HepG2 (cell line): ENCODE measurements at regions not wholly inside any gene's neighbourhood (a gene's known extent, or its start where the extent isn't known, plus 50 kb on each side); places are given as distances from the start of the nearest gene placed in this dataset.
"Not testable (repeated sequence)": the region's sequence is repeated elsewhere in the genome, so short reads cannot be mapped to it uniquely, and the experiment has no call there.

Source experiments
- CENPT ChIP-seq: sonication (generic); formaldehyde crosslinking; IDR thresholded peaks from 2 replicates; pipeline ENCODE4 v1.8.0; 2022; ENCODE audit warnings: low read depth, mild to moderate bottlenecking, moderate library complexity, missing genetic modification reagents
- CTCF ChIP-seq: sonication (generic); formaldehyde crosslinking; IDR thresholded peaks from 2 replicates; pipeline ENCODE4 v1.5.0; 2020; ENCODE audit warnings: mild to moderate bottlenecking, missing genetic modification reagents, moderate library complexity
- GFI1 ChIP-seq: sonication (generic); formaldehyde crosslinking; IDR thresholded peaks from 2 replicates; pipeline ENCODE4 v1.5.0; 2020; ENCODE audit warnings: missing genetic modification reagents, mild to moderate bottlenecking, borderline replicate concordance
- SP1 ChIP-seq, 2 experiments: fragments of 450-650 bp in 1 of 2; sonication (generic) in 1 of 2; formaldehyde crosslinking in 1 of 2; IDR thresholded peaks; 2 replicates each; pipeline versions ENCODE4 v1.4.0 to v1.6.1; 2016 to 2020; ENCODE audit warnings: missing genetic modification reagents in 1 of 2
- XRCC5 ChIP-seq: fragments of 200-400 bp; formaldehyde crosslinking; optimal IDR thresholded peaks from 2 replicates; pipeline ENCODE3; 2017; ENCODE audit warnings: mild to moderate bottlenecking, low read length
- ZNF761 ChIP-seq: sonication (generic); formaldehyde crosslinking; conservative IDR thresholded peaks from 2 replicates; pipeline ENCODE4 v1.4.0; 2020; ENCODE audit warnings: mild to moderate bottlenecking, missing genetic modification reagents

DNA sequence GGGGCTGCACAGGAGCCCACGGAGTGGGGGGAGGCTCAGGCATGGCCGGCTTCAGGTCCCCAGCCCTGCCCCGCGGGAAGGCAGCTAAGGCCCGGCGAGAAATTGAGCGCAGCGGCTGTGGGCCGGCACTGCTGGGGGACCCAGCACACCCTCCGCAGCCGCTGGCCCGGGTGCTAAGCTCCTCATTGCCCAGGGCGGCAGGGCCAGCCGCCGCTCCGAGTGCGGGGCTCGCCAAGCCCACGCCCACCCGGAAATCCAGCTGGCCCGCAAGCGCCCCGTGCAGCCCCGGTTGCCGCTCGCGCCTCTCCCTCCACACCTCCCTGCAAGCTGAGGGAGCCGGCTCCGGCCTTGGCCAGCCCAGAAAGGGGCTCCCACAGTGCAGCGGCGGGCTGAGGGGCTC is 106.0 kb downstream of the FCRL5 start:
- TF ChIP-seq CENPT; CTCF (CRISPR knock-in tag); XRCC5; GFI1 (CRISPR knock-in tag); SP1 (IDR thresholded peaks at IDR 0.05); SP1 (CRISPR knock-in tag; IDR thresholded peaks at IDR 0.05); ZNF761 (CRISPR knock-in tag): not testable (repeated sequence)
